HCT116 (cell line): ENCODE measurements at regions not wholly inside any gene's neighbourhood (a gene's known extent, or its start where the extent isn't known, plus 50 kb on each side); places are given as distances from the start of the nearest gene placed in this dataset.

Experiments
- ATAC-seq: fragments of 200-7000 bp; cut with Tn5 transposase; 2 replicates; pipeline ENCODE4 v1.9.1; 2020; ENCODE audit warnings: mild to moderate bottlenecking, moderate library complexity
- BruUV-seq: library from RNA; stranded (reverse); fragments of 400-500 nt; replicated peaks from 2 replicates; lab custom pipeline; 2021; lab: Mats Ljungman, UMichigan
- CTCF ChIA-PET: fragments of 300-600 bp; sonication (Branson Sonifier 250); formaldehyde crosslinking; loops from one replicate; lab custom pipeline; 2021; ENCODE audit warnings: antibody characterized with exemption; lab: Charles Lee
- POLR2A ChIA-PET: fragments of 300-600, 350-600 bp; sonication (Branson Sonifier 250); formaldehyde crosslinking; loops from one replicate; lab custom pipeline; 2021; ENCODE audit warnings: antibody characterized with exemption; lab: Charles Lee
- RAD21 ChIA-PET, 2 experiments: fragments of 300-600 bp; sonication (Branson Sonifier 250); formaldehyde crosslinking; loops; one replicate each; lab custom pipeline; 2023; ENCODE audit warnings: low total read pairs in 2 of 2; ENCODE audit not compliant: uncharacterized antibody in 2 of 2, unreplicated experiment in 2 of 2, low non-redundant PET in 1 of 2; lab: Charles Lee
- DNase-seq: peaks from one replicate; pipeline ENCODE4 v3.0.0-alpha.2; 2010; ENCODE audit warnings: low read depth, low spot score
- H2AFZ ChIP-seq: fragments of 200-600 bp; shearing (Covaris generic), sonication (generic); 2 replicates; pipeline ENCODE4 v1.6.1; 2017; ENCODE audit warnings: low read depth, mixed run types, mixed read lengths, antibody characterized with exemption, low read length; ENCODE audit not compliant: poor library complexity, severe bottlenecking
- H3K27ac ChIP-seq: 2 replicates; pipeline ENCODE4 v1.5.1; 2012; ENCODE audit warnings: low read depth, low read length
- H3K27me3 ChIP-seq: fragments of 200-600 bp; sonication (generic); 2 replicates; pipeline ENCODE4 v1.6.1; 2016; ENCODE audit warnings: mixed run types, low read length, mixed read lengths; ENCODE audit not compliant: insufficient read depth
- H3K36me3 ChIP-seq, 2 experiments: fragments of 200-500 bp in 1 of 2; fragments of 200-600 bp in 1 of 2; sonication (Bioruptor generic) in 1 of 2; sonication (generic) in 1 of 2; 2 replicates each; pipeline versions ENCODE4 v1.5.1 to v1.6.1; 2014 to 2016; ENCODE audit warnings: low read length in 2 of 2, inconsistent platforms in 1 of 2, mixed read lengths in 1 of 2, mixed run types in 1 of 2; ENCODE audit not compliant: insufficient read depth in 2 of 2, control insufficient read depth in 1 of 2
- H3K4me1 ChIP-seq, 2 experiments: fragments of 200-600 bp in 1 of 2; sonication (generic) in 1 of 2; 2 replicates each; pipeline versions ENCODE4 v1.5.1 to v1.6.1; 2012 to 2017; ENCODE audit warnings: low read length in 2 of 2, inconsistent platforms in 1 of 2, mild to moderate bottlenecking in 1 of 2, mixed read lengths in 1 of 2, mixed run types in 1 of 2, moderate library complexity in 1 of 2; ENCODE audit not compliant: insufficient read depth in 2 of 2, control insufficient read depth in 1 of 2
- H3K4me2 ChIP-seq: fragments of 200-600 bp; sonication (generic); 2 replicates; pipeline ENCODE4 v1.6.1; 2017; ENCODE audit warnings: mixed run types, low read length, mixed read lengths
- H3K4me3 ChIP-seq, 2 experiments: fragments of 200-600 bp in 1 of 2; sonication (generic) in 1 of 2; replicated peaks in 1 of 2; 2 replicates each; pipeline ENCODE4 v1.5.1; 2011 to 2016; ENCODE audit warnings: low read length in 2 of 2, control low read depth in 1 of 2, low read depth in 1 of 2, mild to moderate bottlenecking in 1 of 2, mixed read lengths in 1 of 2, mixed run types in 1 of 2
- H3K79me2 ChIP-seq: fragments of 200-600 bp; sonication (generic); 2 replicates; pipeline ENCODE4 v1.6.1; 2017; ENCODE audit warnings: mild to moderate bottlenecking, mixed run types, low read length, moderate library complexity, mixed read lengths; ENCODE audit not compliant: insufficient read depth
- H3K9ac ChIP-seq: fragments of 200-600 bp; sonication (generic); 2 replicates; pipeline ENCODE4 v1.6.1; 2016; ENCODE audit warnings: low read length, mixed read lengths
- H3K9me2 ChIP-seq: fragments of 200-600 bp; sonication (generic), shearing (Covaris generic); 2 replicates; pipeline ENCODE4 v1.6.1; 2017; ENCODE audit warnings: mixed run types, mild to moderate bottlenecking, moderate library complexity; ENCODE audit not compliant: insufficient read depth
- H3K9me3 ChIP-seq, 2 experiments: fragments of 200-500 bp in 1 of 2; fragments of 200-600 bp in 1 of 2; sonication (Bioruptor generic) in 1 of 2; sonication (generic) in 1 of 2; 2 replicates each; pipeline ENCODE4 v1.6.1; 2014 to 2017; ENCODE audit warnings: low read length in 2 of 2, mixed read lengths in 2 of 2, inconsistent platforms in 1 of 2, low read depth in 1 of 2, mild to moderate bottlenecking in 1 of 2, mixed run types in 1 of 2, moderate library complexity in 1 of 2; ENCODE audit not compliant: control insufficient read depth in 1 of 2, insufficient read depth in 1 of 2
- H4K20me1 ChIP-seq: fragments of 200-600 bp; sonication (generic), shearing (Covaris generic); 2 replicates; pipeline ENCODE4 v1.6.1; 2017; ENCODE audit warnings: mixed run types, mild to moderate bottlenecking, moderate library complexity; ENCODE audit not compliant: insufficient read depth
- CBX3 ChIP-seq: IDR thresholded peaks from 2 replicates; pipeline ENCODE4 v1.6.1; 2012; ENCODE audit warnings: low read depth
- CTCF ChIP-seq, 3 experiments: fragments of 200-600 bp in 1 of 3; sonication (generic) in 1 of 3; IDR thresholded peaks in 2 of 3; conservative IDR thresholded peaks in 1 of 3; 2 replicates each; pipeline ENCODE4 v1.5.1; 2012 to 2017; ENCODE audit warnings: low read depth in 2 of 3, low read length in 2 of 3, antibody characterized with exemption in 1 of 3, borderline replicate concordance in 1 of 3, control low read depth in 1 of 3, mild to moderate bottlenecking in 1 of 3, mixed read lengths in 1 of 3, mixed run types in 1 of 3, moderate library complexity in 1 of 3; ENCODE audit not compliant: insufficient read depth in 1 of 3
- EZH2 ChIP-seq: fragments of 200-600 bp; sonication (generic); IDR thresholded peaks from 2 replicates; pipeline ENCODE4 v1.6.1; 2017; ENCODE audit warnings: antibody characterized with exemption, mixed run types
- JUND ChIP-seq: IDR thresholded peaks from 2 replicates; pipeline ENCODE4 v1.6.1; 2012
- MAX ChIP-seq: IDR thresholded peaks from 2 replicates; pipeline ENCODE4 v1.6.1; 2012
- POLR2AphosphoS5 ChIP-seq: IDR thresholded peaks from 2 replicates; pipeline ENCODE4 v1.6.1; 2011; ENCODE audit warnings: mild to moderate bottlenecking, low read depth, low read length, moderate library complexity
- RAD21 ChIP-seq: IDR thresholded peaks from 2 replicates; pipeline ENCODE4 v1.6.1; 2012; ENCODE audit warnings: low read depth, mild to moderate bottlenecking
- SIN3A ChIP-seq: IDR thresholded peaks from 2 replicates; pipeline ENCODE4 v1.6.1; 2012; ENCODE audit warnings: low read depth
- SP1 ChIP-seq: IDR thresholded peaks from 2 replicates; pipeline ENCODE4 v1.6.1; 2012; ENCODE audit warnings: low read depth
- SRF ChIP-seq: IDR thresholded peaks from 2 replicates; pipeline ENCODE4 v1.6.1; 2012; ENCODE audit warnings: low read depth
- ZFX ChIP-seq: fragments of 450-650 bp; IDR thresholded peaks from 2 replicates; pipeline ENCODE4 v1.6.1; 2017
- ZNF274 ChIP-seq: fragments of 200-500 bp; sonication (Bioruptor generic); IDR thresholded peaks from 2 replicates; pipeline ENCODE4 v1.6.1; 2014; ENCODE audit warnings: mild to moderate bottlenecking, low read depth, low read length, inconsistent platforms
- intact Hi-C: fragments of 100-400 bp; cut with micrococcal nuclease; formaldehyde crosslinking; loops from 2 replicates; pipeline ENCODE4 v1.10.0; 2022
- TF ChIP-seq, protein P1 (sequence below): IDR thresholded peaks from 2 replicates; pipeline ENCODE4 v1.6.1; 2012
- TF ChIP-seq, protein P2 (sequence below): IDR thresholded peaks from 2 replicates; pipeline ENCODE4 v1.6.1; 2011; ENCODE audit warnings: mild to moderate bottlenecking, low read length, moderate library complexity; ENCODE audit not compliant: insufficient replicate concordance; ENCODE audit errors: extremely low read depth

- H3K4me1 ChIP-seq: no peaks in the 10 kb centered on the region
- BruUV-seq: no TSS peak
- no peak overlapping the region for H3K27ac ChIP-seq
- no peaks in the 10 kb centered on the region for H3K79me2 ChIP-seq
- TF ChIP-seq ZFX (no peak), JUND (no peak), POLR2AphosphoS5 (no peak), EZH2 (no peak)
- no peaks in the 10 kb centered on the region for H3K27me3 ChIP-seq
- no peaks in the 10 kb centered on the region for H3K9me2 ChIP-seq
- no peak overlapping the region for H3K4me2 ChIP-seq
- H4K20me1 ChIP-seq: no peaks in the 10 kb centered on the region
- no peak overlapping the region for H3K4me3 ChIP-seq
- no peak for ATAC-seq
- H3K36me3 ChIP-seq: no peaks in the 10 kb centered on the region
- H2AFZ ChIP-seq: no peak overlapping the region
- no peaks in the 10 kb centered on the region for H3K9me3 ChIP-seq
- H3K9ac ChIP-seq: no peak overlapping the region
- intact Hi-C loops: no loop called here
- no peak for DNase-seq
- ChIA-PET RAD21 (no interaction called here), POLR2A (no interaction called here), CTCF (no interaction called here)
Measured at GRCh38 chr12:17084831-17085230, 478.9 kb upstream of the LMO3 start.

DNA sequence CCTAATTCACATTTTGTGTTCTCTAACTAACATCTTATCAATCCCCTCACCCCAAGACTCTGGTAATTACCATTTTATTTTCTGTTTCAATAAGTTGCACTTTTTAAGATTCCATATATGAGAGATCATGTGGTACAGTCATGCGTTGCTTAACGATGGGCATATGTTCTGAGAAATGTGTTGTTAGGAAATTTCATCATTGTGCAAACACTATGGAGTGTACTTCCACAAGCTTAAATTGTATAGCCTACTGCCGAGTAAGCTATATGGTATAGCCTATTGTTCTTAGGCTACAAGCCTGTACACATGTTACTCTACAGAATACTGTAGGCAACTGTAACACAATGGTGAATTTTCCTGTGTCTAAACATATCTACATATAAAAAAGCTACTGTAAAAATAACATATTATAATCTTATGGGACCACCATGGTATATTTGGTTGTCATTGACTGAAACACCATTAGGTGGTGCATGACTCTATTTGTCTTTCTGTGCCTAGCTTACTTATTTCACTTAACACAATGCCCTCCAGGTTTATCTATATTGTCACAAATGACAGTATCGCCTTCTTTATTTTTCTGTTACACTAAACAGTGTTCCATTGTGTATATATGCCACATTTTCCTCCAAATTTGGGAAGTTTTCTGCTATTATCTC, 473.4 kb upstream of the LMO3 start:
- Histone ChIP-seq H3K4me3 (no peak overlapping the region), H3K9me2 (no peaks in the 10 kb centered on the region), H3K79me2 (no peaks in the 10 kb centered on the region), H3K4me2 (no peak overlapping the region), H3K9ac (no peak overlapping the region), H3K4me1 (no peaks in the 10 kb centered on the region), H3K36me3 (no peaks in the 10 kb centered on the region), H2AFZ (no peak overlapping the region), H4K20me1 (no peaks in the 10 kb centered on the region), H3K27me3 (no peaks in the 10 kb centered on the region), H3K9me3 (no peaks in the 10 kb centered on the region), H3K27ac (no peak overlapping the region)
- DNase-seq (no peak), ATAC-seq (peak; percentile 46; the same call in 1 of the 2 replicates)
- intact Hi-C loops: no loop called here
- ChIA-PET POLR2A (no interaction called here), RAD21 (no interaction called here), CTCF (interaction anchor here (1.2 kb wide), 1 partner anchor 8 kb away, joined by 4 read pairs; no protein-coding TSS in a partner anchor)
- no TSS peak for BruUV-seq
- TF ChIP-seq, protein P1, sequence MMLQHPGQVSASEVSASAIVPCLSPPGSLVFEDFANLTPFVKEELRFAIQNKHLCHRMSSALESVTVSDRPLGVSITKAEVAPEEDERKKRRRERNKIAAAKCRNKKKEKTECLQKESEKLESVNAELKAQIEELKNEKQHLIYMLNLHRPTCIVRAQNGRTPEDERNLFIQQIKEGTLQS: no peak
- TF ChIP-seq SIN3A: no peak
- TF ChIP-seq, protein P2, sequence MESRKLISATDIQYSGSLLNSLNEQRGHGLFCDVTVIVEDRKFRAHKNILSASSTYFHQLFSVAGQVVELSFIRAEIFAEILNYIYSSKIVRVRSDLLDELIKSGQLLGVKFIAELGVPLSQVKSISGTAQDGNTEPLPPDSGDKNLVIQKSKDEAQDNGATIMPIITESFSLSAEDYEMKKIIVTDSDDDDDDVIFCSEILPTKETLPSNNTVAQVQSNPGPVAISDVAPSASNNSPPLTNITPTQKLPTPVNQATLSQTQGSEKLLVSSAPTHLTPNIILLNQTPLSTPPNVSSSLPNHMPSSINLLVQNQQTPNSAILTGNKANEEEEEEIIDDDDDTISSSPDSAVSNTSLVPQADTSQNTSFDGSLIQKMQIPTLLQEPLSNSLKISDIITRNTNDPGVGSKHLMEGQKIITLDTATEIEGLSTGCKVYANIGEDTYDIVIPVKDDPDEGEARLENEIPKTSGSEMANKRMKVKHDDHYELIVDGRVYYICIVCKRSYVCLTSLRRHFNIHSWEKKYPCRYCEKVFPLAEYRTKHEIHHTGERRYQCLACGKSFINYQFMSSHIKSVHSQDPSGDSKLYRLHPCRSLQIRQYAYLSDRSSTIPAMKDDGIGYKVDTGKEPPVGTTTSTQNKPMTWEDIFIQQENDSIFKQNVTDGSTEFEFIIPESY: no peak
- TF ChIP-seq MAX: no peak
- TF ChIP-seq CTCF (IDR thresholded peaks at IDR 0.05 in 2 of 3, conservative IDR thresholded peaks at IDR 0.05 in 1 of 3; ENCODE audit: borderline replicate concordance in 1 of 3, insufficient read depth in 1 of 3, low read depth in 2 of 3, low read length in 2 of 3): peak in 2 of 3 experiments; percentile 16 to 31; a peak in 3 of 6 replicates
- 0 out of 2 replicates have a peak, but pooled peaks have one; percentile 11 for TF ChIP-seq RAD21
- TF ChIP-seq SRF: no peak
- TF ChIP-seq CBX3: no peak
- no peak for TF ChIP-seq ZNF274
- no peak for TF ChIP-seq SP1
